Liver (tissue), 8 donors: ENCODE measurements at regions not wholly inside any gene's neighbourhood (a gene's known extent, or its start where the extent isn't known, plus 50 kb on each side); places are given as distances from the start of the nearest gene placed in this dataset.

Source experiments
- DNase-seq: peaks from one replicate; pipeline ENCODE4 v3.0.0-alpha.2; 2017; ENCODE audit warnings: low spot score
- H3K27ac ChIP-seq, 2 donors: one replicate each; pipeline ENCODE4 v1.7.0; 2013; ENCODE audit warnings: inconsistent platforms in 2 of 2, low read length in 2 of 2, control low read depth in 1 of 2, low read depth in 1 of 2, mild to moderate bottlenecking in 1 of 2
- H3K27me3 ChIP-seq, 4 donors: one replicate each; pipeline versions ENCODE4 v1.6.1 to v1.7.0; 2013; ENCODE audit warnings: low read length in 3 of 4, inconsistent platforms in 1 of 4, mild to moderate bottlenecking in 1 of 4, moderate library complexity in 1 of 4; ENCODE audit not compliant: control insufficient read depth in 4 of 4, insufficient read depth in 4 of 4
- H3K36me3 ChIP-seq, 4 donors: one replicate each; pipeline versions ENCODE4 v1.6.1 to v1.7.0; 2013; ENCODE audit warnings: low read length in 3 of 4, mild to moderate bottlenecking in 3 of 4, low read depth in 1 of 4, moderate library complexity in 1 of 4; ENCODE audit not compliant: control insufficient read depth in 4 of 4, insufficient read depth in 3 of 4
- H3K4me1 ChIP-seq, 4 donors: one replicate each; pipeline versions ENCODE4 v1.6.1 to v1.7.0; 2013; ENCODE audit warnings: low read length in 3 of 4, mild to moderate bottlenecking in 3 of 4, moderate library complexity in 1 of 4; ENCODE audit not compliant: control insufficient read depth in 4 of 4, insufficient read depth in 4 of 4
- H3K4me3 ChIP-seq, 3 donors: one replicate each; pipeline versions ENCODE4 v1.6.1 to v1.7.0; 2013; ENCODE audit warnings: low read length in 3 of 3, control low read depth in 1 of 3, low read depth in 1 of 3, mild to moderate bottlenecking in 1 of 3
- H3K9ac ChIP-seq, 2 donors: one replicate each; pipeline ENCODE4 v1.7.0; 2013; ENCODE audit warnings: low read length in 2 of 2, mild to moderate bottlenecking in 2 of 2, moderate library complexity in 2 of 2, control low read depth in 1 of 2, low read depth in 1 of 2
- H3K9me3 ChIP-seq, 4 donors: one replicate each; pipeline versions ENCODE4 v1.6.1 to v1.7.0; 2013; ENCODE audit warnings: low read length in 3 of 4; ENCODE audit not compliant: control insufficient read depth in 4 of 4
- EGR1 ChIP-seq, 2 donors: IDR thresholded peaks; 2 replicates each; pipeline ENCODE4 v1.6.1; 2016 to 2018; ENCODE audit warnings: antibody characterized with exemption in 2 of 2, low read depth in 2 of 2
- FOXA1 ChIP-seq: IDR thresholded peaks from 2 replicates; pipeline ENCODE4 v1.6.1; 2016; ENCODE audit warnings: antibody characterized with exemption
- FOXA2 ChIP-seq: IDR thresholded peaks from 2 replicates; pipeline ENCODE4 v1.6.1; 2016; ENCODE audit warnings: antibody characterized with exemption
- GABPA ChIP-seq, 2 donors: IDR thresholded peaks in 1 of 2; conservative IDR thresholded peaks in 1 of 2; 2 replicates each; pipeline ENCODE4 v1.6.1; 2016; ENCODE audit warnings: antibody characterized with exemption in 2 of 2, mild to moderate bottlenecking in 1 of 2, moderate library complexity in 1 of 2
- HNF4A ChIP-seq, 2 donors: conservative IDR thresholded peaks; 2 replicates each; pipeline ENCODE4 v1.6.1; 2016; ENCODE audit warnings: antibody characterized with exemption in 2 of 2, mild to moderate bottlenecking in 2 of 2
- HNF4G ChIP-seq: IDR thresholded peaks from 2 replicates; pipeline ENCODE4 v1.6.1; 2016; ENCODE audit warnings: antibody characterized with exemption
- JUND ChIP-seq, 2 donors: IDR thresholded peaks; 2 replicates each; pipeline ENCODE4 v1.6.1; 2016; ENCODE audit warnings: antibody characterized with exemption in 2 of 2
- NR2F2 ChIP-seq: IDR thresholded peaks from 2 replicates; pipeline ENCODE4 v1.6.1; 2016; ENCODE audit warnings: antibody characterized with exemption
- RAD21 ChIP-seq, 2 donors: IDR thresholded peaks; 2 replicates each; pipeline ENCODE4 v1.6.1; 2016; ENCODE audit warnings: antibody characterized with exemption in 2 of 2, mild to moderate bottlenecking in 2 of 2
- RXRA ChIP-seq, 2 donors: IDR thresholded peaks; 2 replicates each; pipeline ENCODE4 v1.6.1; 2017 to 2018; ENCODE audit warnings: antibody characterized with exemption in 2 of 2, mild to moderate bottlenecking in 1 of 2
- SP1 ChIP-seq: IDR thresholded peaks from 2 replicates; pipeline ENCODE4 v1.6.1; 2018; ENCODE audit warnings: antibody characterized with exemption, mild to moderate bottlenecking
- TAF1 ChIP-seq: conservative IDR thresholded peaks from 2 replicates; pipeline ENCODE4 v1.6.1; 2016; ENCODE audit warnings: antibody characterized with exemption, mild to moderate bottlenecking
- YY1 ChIP-seq: IDR thresholded peaks from 2 replicates; pipeline ENCODE4 v1.6.1; 2016; ENCODE audit warnings: antibody characterized with exemption, mild to moderate bottlenecking
- WGBS: extraction: QIAGEN DNeasy Blood & Tissue Kit; methylation state at CpG from one replicate; pipeline ENCODE4 v1.1.7; 2013; 5-methylcytosine and 5-hydroxymethylcytosine counted together
- TF ChIP-seq, protein P1 (sequence below): IDR thresholded peaks from 2 replicates; pipeline ENCODE4 v1.6.1; 2016; ENCODE audit warnings: antibody characterized with exemption
- TF ChIP-seq, protein P2 (sequence below): IDR thresholded peaks from 2 replicates; pipeline ENCODE4 v1.6.1; 2016; ENCODE audit warnings: antibody characterized with exemption
- TF ChIP-seq, protein P3 (sequence below): fragments of 150-350 bp; IDR thresholded peaks from 2 replicates; pipeline ENCODE4 v1.5.1; 2017; ENCODE audit warnings: improper control_type of control experiment, low read depth, low read length; ENCODE audit not compliant: missing input control
- TF ChIP-seq, protein P4 (sequence below): IDR thresholded peaks from 2 replicates; pipeline ENCODE4 v1.6.1; 2016; ENCODE audit warnings: antibody characterized with exemption
- TF ChIP-seq, protein P5 (sequence below): IDR thresholded peaks from 2 replicates; pipeline ENCODE4 v1.6.1; 2016; ENCODE audit warnings: antibody characterized with exemption, mild to moderate bottlenecking
- donor health status: healthy.
- donor health status: healthy.
- donor health status: healthy.
- donor health status: healthy.
- donor health status: healthy.

DNA sequence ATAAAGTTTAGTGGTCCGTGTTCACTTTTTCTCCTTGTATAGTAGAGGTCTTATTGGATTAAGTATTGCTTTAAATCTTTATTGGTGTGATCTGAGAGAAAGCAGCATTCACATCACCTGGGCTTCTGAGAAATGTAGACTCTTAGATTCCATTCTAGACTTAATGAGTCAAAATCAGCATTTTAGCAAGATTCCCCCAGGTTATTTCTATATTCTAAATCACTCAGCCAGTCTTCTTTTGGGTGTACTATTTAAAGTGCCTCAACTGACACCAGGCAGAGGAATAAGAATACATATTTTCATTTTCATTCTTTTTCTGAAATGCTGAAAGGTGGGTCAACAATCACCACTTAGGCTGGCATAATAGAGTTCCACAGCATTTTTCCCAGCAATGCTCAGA is 481.7 kb downstream of the TUSC7 start (continued):
- TF ChIP-seq TAF1 (no peak), YY1 (no peak), SP1 (no peak)
- TF ChIP-seq, protein P1, sequence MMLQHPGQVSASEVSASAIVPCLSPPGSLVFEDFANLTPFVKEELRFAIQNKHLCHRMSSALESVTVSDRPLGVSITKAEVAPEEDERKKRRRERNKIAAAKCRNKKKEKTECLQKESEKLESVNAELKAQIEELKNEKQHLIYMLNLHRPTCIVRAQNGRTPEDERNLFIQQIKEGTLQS = no peak

DNA sequence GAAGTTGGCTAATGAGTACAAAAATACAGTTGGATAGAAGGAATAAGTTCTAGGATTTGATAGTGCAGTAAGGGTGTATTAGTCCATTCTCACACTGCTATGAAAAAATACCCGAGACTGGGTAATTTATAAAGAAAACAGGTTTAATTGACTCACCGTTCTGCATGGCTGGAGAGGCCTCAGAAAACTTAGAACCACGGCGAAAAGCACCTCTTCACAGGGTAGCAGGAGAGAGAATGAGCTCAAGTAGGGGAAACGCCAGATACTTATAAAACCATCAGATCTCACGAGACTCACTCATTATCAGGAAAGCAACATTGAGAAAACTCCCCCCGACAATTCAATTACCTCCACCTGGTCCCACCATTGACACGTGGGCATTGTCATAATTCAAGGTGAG is 483.3 kb downstream of the TUSC7 start:
- Histone ChIP-seq H3K4me3 (no peak overlapping the region), H3K9ac (no peak overlapping the region), H3K36me3 (no peaks in the 10 kb centered on the region), H3K27ac (no peak overlapping the region), H3K4me1 (no peaks in the 10 kb centered on the region), H3K27me3 (no peaks in the 10 kb centered on the region), H3K9me3 (no peaks in the 10 kb centered on the region)
- TF ChIP-seq RAD21 (IDR thresholded peaks at IDR 0.05) (no peak), TAF1 (no peak), JUND (IDR thresholded peaks at IDR 0.05) (no peak), FOXA1 (no peak), FOXA2 (no peak), YY1 (no peak), NR2F2 (no peak), RXRA (IDR thresholded peaks at IDR 0.05) (no peak), EGR1 (IDR thresholded peaks at IDR 0.05; ENCODE audit: low read depth in 2 of 2) (no peak), HNF4G (no peak), HNF4A (conservative IDR thresholded peaks at IDR 0.05) (no peak), GABPA (IDR thresholded peaks at IDR 0.05 in 1 of 2, conservative IDR thresholded peaks at IDR 0.05 in 1 of 2) (no peak), SP1 (no peak)
- TF ChIP-seq, protein P1 = no peak
- TF ChIP-seq, protein P2, sequence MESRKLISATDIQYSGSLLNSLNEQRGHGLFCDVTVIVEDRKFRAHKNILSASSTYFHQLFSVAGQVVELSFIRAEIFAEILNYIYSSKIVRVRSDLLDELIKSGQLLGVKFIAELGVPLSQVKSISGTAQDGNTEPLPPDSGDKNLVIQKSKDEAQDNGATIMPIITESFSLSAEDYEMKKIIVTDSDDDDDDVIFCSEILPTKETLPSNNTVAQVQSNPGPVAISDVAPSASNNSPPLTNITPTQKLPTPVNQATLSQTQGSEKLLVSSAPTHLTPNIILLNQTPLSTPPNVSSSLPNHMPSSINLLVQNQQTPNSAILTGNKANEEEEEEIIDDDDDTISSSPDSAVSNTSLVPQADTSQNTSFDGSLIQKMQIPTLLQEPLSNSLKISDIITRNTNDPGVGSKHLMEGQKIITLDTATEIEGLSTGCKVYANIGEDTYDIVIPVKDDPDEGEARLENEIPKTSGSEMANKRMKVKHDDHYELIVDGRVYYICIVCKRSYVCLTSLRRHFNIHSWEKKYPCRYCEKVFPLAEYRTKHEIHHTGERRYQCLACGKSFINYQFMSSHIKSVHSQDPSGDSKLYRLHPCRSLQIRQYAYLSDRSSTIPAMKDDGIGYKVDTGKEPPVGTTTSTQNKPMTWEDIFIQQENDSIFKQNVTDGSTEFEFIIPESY = no peak
- TF ChIP-seq, protein P3, sequence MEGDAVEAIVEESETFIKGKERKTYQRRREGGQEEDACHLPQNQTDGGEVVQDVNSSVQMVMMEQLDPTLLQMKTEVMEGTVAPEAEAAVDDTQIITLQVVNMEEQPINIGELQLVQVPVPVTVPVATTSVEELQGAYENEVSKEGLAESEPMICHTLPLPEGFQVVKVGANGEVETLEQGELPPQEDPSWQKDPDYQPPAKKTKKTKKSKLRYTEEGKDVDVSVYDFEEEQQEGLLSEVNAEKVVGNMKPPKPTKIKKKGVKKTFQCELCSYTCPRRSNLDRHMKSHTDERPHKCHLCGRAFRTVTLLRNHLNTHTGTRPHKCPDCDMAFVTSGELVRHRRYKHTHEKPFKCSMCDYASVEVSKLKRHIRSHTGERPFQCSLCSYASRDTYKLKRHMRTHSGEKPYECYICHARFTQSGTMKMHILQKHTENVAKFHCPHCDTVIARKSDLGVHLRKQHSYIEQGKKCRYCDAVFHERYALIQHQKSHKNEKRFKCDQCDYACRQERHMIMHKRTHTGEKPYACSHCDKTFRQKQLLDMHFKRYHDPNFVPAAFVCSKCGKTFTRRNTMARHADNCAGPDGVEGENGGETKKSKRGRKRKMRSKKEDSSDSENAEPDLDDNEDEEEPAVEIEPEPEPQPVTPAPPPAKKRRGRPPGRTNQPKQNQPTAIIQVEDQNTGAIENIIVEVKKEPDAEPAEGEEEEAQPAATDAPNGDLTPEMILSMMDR = no peak
- TF ChIP-seq, protein P4, sequence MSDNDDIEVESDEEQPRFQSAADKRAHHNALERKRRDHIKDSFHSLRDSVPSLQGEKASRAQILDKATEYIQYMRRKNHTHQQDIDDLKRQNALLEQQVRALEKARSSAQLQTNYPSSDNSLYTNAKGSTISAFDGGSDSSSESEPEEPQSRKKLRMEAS = no peak
- TF ChIP-seq, protein P5, sequence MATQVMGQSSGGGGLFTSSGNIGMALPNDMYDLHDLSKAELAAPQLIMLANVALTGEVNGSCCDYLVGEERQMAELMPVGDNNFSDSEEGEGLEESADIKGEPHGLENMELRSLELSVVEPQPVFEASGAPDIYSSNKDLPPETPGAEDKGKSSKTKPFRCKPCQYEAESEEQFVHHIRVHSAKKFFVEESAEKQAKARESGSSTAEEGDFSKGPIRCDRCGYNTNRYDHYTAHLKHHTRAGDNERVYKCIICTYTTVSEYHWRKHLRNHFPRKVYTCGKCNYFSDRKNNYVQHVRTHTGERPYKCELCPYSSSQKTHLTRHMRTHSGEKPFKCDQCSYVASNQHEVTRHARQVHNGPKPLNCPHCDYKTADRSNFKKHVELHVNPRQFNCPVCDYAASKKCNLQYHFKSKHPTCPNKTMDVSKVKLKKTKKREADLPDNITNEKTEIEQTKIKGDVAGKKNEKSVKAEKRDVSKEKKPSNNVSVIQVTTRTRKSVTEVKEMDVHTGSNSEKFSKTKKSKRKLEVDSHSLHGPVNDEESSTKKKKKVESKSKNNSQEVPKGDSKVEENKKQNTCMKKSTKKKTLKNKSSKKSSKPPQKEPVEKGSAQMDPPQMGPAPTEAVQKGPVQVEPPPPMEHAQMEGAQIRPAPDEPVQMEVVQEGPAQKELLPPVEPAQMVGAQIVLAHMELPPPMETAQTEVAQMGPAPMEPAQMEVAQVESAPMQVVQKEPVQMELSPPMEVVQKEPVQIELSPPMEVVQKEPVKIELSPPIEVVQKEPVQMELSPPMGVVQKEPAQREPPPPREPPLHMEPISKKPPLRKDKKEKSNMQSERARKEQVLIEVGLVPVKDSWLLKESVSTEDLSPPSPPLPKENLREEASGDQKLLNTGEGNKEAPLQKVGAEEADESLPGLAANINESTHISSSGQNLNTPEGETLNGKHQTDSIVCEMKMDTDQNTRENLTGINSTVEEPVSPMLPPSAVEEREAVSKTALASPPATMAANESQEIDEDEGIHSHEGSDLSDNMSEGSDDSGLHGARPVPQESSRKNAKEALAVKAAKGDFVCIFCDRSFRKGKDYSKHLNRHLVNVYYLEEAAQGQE = no peak
- 89% methylated on average over 8 of the region's 8 CpGs for WGBS
- no peak for DNase-seq
